Adipocyte (in vitro differentiated cells): ENCODE measurements at regions not wholly inside any gene's neighbourhood (a gene's known extent, or its start where the extent isn't known, plus 50 kb on each side); places are given as distances from the start of the nearest gene placed in this dataset.

Experiments used
- DNase-seq: peaks from one replicate; pipeline ENCODE4 v3.0.0-alpha.2; 2015; ENCODE audit warnings: low read depth
- H3K27me3 ChIP-seq: replicated peaks from 2 replicates; pipeline ENCODE4 v1.7.0; 2013; ENCODE audit warnings: mild to moderate bottlenecking, low read length, moderate library complexity; ENCODE audit not compliant: control insufficient read depth, insufficient read depth
- H3K36me3 ChIP-seq: 2 replicates; pipeline ENCODE4 v1.7.0; 2013; ENCODE audit warnings: low read length, mild to moderate bottlenecking, moderate library complexity; ENCODE audit not compliant: control insufficient read depth, insufficient read depth, severe bottlenecking
- H3K4me1 ChIP-seq: 2 replicates; pipeline ENCODE4 v1.7.0; 2013; ENCODE audit warnings: mild to moderate bottlenecking, low read length, moderate library complexity; ENCODE audit not compliant: control insufficient read depth, insufficient read depth
- H3K4me3 ChIP-seq: 2 replicates; pipeline ENCODE4 v1.7.0; 2013; ENCODE audit warnings: mild to moderate bottlenecking, low read length, moderate library complexity
- H3K9ac ChIP-seq: 2 replicates; pipeline ENCODE4 v1.7.0; 2013; ENCODE audit warnings: mild to moderate bottlenecking, low read length, moderate library complexity
- H3K9me3 ChIP-seq: 2 replicates; pipeline ENCODE4 v1.7.0; 2013; ENCODE audit warnings: mild to moderate bottlenecking, low read length, moderate library complexity; ENCODE audit not compliant: control insufficient read depth

DNA sequence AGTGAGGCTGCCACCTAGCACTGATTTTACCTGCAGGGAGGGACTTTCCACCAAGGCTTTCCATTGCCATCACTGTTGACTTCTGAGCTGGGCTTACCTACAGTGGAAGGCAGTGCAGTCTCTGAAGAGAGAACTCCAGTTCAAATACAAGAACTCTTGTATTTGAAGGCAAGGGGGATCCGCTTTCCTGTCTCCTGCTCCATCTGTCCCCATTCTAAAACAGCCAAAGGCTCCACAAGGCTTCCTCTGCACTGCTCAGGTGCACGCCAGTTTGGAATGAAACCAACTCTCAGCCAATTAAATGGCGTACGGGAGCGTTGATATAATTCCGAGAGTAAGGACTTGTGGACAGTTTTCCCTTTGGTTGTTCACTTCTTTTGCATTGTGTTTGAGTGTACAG is 66.0 kb upstream of the CXCL14 start:
- Histone ChIP-seq H3K4me3 (no peak overlapping the region), H3K36me3 (no peaks in the 10 kb centered on the region), H3K4me1 (peaks cover 8% of the 10 kb centered on the region), H3K9ac (no peak overlapping the region), H3K9me3 (peaks cover 2% of the 10 kb centered on the region), H3K27me3 (peaks cover 51% of the 10 kb centered on the region)
- no peak for DNase-seq

DNA sequence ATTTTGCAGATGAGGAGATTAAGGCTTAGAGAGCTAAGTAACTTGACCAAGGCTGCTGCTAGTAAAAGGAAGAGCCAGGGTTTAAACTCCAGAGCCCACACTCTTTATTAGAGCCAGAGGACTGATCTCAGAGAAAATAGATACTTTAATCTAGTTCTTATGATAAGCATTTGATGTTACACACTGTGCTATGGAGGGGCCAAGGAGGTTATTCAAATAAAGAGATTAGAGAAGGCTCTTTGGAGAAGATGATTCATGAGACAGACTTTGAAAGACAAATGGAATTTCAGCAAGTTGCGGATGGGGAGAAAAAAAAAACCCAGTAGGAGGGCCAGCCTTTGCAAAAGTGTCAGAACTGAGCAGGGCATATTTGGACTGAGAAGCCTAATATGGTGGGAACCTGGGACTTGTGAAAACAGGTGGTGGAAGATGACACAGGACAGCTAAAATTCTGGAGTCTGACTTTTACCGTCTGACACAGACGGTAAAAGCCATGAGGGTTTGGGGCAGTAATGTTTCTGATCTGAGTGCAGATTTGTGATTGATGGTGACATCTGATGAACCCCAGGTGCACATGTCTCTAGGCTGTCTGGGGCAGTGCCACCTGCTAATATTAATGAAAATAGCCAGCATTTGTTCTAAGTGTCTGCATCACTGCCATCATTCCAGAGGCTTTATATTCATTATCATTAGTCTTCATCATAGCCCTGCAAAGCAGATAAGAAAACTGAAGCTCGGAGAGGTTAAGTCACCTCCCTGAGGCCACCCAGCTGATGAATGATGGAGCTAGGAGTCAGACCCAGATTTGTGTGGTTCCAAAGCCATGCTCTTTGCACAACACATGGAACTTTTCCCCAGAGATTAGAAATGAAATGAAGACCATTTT is 65.3 kb upstream of the CXCL14 start:
- Histone ChIP-seq H3K9me3 (peaks cover 9% of the 10 kb centered on the region), H3K4me3 (no peak overlapping the region), H3K27me3 (peaks cover 49% of the 10 kb centered on the region), H3K4me1 (peaks cover 8% of the 10 kb centered on the region), H3K36me3 (no peaks in the 10 kb centered on the region), H3K9ac (no peak overlapping the region)
- no peak for DNase-seq

DNA sequence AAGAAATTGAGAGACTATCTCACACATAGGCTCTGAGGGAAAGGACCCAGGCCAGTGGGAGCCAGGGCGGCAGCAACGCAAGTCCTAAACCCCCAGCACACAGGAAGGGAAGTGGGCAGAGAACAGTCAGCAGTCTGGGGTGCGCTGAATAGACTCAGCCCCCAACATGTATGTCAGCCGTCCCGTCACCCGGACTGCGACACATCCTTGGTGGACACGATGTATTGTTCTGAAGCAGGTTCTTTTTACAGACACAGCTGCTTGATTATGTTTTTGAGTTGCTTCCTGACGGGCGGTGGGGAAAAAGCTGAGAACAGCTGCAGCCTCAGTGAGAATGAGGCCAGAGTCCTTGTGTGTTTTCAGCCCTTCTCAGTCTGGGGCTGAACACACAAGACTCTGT is 64.1 kb upstream of the CXCL14 start:
- no peak for DNase-seq
- peaks cover 10% of the 10 kb centered on the region for H3K9me3 ChIP-seq
- H3K27me3 ChIP-seq, result peaks cover 46% of the 10 kb centered on the region
- peaks cover 8% of the 10 kb centered on the region for H3K4me1 ChIP-seq
- no peak overlapping the region for H3K9ac ChIP-seq
- no peak overlapping the region for H3K4me3 ChIP-seq
- no peaks in the 10 kb centered on the region for H3K36me3 ChIP-seq

DNA sequence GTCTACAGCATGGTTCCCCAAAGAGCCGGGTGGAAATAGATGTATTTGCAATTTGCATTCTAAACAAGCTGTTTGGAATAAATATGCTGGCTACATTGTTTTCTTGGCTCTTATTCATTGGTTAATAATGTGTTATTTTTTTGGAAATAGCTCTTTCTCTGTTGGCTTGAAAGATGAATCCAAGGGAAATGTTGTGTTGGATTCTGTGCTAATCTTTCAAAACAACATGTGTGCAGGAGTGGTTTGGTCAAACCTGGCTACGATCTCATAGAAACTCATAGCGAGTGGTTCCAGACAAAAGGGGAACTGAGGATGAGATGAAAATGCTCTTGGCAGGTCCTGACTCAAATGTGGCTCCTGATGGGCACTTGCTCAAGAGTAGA is 63.7 kb upstream of the CXCL14 start:
- Histone ChIP-seq H3K9ac (no peak overlapping the region), H3K4me1 (peaks cover 8% of the 10 kb centered on the region), H3K4me3 (no peak overlapping the region), H3K27me3 (peaks cover 48% of the 10 kb centered on the region), H3K36me3 (no peaks in the 10 kb centered on the region), H3K9me3 (peaks cover 10% of the 10 kb centered on the region)
- DNase-seq, result no peak

DNA sequence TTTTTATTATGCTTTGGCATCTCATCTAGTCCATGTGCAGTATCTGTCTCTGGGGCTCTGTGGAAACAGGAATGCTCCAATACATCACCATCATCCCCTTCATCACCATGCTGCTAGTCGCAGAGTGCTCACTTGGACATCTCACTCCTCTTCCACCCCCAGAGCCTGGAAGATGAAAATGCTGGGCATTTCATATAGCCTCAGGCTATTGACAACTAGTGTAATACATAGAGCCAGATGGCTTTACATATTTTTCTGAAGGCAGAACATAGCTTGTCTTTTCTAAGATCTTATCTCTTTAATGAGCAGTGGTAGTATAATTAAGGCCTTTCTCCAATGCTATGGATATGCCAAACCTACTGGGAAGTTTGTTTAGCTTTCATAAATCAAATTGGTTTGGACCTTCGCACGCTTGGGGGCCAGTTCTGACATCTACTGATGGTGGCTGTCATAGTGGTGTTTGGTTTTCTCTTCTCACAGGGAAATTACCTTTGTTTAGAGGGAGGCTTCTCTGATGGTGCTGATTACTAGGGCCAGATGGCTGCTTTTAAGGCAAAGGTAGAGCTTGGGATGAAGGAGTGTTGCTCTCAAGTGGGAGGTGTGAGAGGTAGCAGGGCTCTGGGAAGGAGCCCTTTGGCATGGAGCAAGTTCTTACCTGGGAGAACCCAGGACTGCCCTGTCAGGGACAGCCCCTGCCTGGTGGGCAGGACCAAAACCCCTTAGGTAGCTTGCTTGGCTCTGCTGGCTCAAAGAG is 63.1 kb upstream of the CXCL14 start:
- no peaks in the 10 kb centered on the region for H3K36me3 ChIP-seq
- no peak for DNase-seq
- H3K9me3 ChIP-seq, result peaks cover 10% of the 10 kb centered on the region
- peaks cover 8% of the 10 kb centered on the region for H3K4me1 ChIP-seq
- peaks cover 53% of the 10 kb centered on the region for H3K27me3 ChIP-seq
- H3K9ac ChIP-seq, result no peak overlapping the region
- no peak overlapping the region for H3K4me3 ChIP-seq

DNA sequence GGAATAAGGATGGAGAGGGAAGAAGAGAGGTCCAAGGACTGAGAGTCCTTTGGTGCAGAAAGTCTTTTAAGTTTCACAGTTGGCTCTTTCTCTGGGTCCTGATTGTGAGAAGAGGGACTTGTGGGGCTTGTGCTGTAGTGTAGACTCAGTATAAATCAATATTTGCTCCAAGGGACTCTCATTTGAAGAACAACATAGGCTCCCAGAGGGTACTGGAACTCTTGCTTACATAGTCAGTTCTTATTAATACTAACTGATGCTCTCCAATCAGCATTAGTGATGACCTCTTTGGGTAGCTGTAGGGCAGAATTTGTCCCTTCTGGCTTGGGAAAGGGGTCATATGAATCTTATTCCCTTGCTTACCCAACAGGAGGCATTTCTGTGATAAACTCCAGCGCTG is 62.5 kb upstream of the CXCL14 start:
- H3K9me3 ChIP-seq, result peaks cover 10% of the 10 kb centered on the region
- H3K4me1 ChIP-seq, result peaks cover 8% of the 10 kb centered on the region

DNA sequence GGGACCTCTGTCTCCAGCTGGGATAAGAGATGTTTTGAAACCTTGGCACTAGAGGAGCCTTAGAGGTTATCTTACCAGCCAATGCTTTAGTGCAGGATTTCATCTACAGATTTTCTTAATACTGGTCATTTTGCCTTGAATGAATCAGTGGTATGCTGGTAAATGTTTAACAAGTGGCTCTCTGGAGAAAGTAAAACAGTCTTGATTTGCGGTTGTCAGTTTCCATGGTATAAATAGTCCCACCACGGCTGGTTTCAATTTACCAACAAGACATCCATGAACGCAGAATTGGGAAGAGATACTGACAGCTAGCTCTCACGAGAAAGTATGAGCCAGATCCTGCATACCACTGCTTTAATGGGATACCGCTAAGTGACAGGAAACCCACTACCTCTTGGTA is 56.7 kb upstream of the CXCL14 start:
- Histone ChIP-seq H3K9me3 (peaks cover 10% of the 10 kb centered on the region), H3K9ac (no peak overlapping the region), H3K4me1 (no peaks in the 10 kb centered on the region), H3K27me3 (peaks cover 31% of the 10 kb centered on the region), H3K4me3 (no peak overlapping the region), H3K36me3 (no peaks in the 10 kb centered on the region)
- DNase-seq, result no peak

More for the DNA sequence above, 62.5 kb upstream of the CXCL14 start:
- DNase-seq, result no peak
- Histone ChIP-seq H3K4me3 (no peak overlapping the region), H3K36me3 (no peaks in the 10 kb centered on the region), H3K27me3 (peaks cover 53% of the 10 kb centered on the region), H3K9ac (no peak overlapping the region)

DNA sequence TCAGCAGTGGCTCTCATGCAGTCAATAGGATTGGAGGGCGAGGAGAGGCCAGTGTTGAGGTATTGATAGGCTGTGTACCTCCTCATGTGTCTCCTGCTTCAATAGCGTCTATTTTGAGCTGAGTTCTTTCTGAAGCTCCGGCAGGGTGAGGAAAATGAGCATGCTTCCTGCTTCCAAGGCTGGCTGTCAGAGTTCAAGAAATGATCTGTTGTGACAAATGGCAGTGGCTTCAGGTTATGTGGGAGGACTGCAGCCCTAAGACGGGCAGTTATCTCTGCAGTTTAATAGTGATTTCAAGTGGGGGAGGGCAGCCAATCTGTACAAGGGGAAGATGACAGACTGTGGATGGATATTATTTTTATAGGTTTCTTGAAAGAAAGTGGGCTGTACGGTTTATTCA is 54.0 kb upstream of the CXCL14 start:
- DNase-seq, result no peak
- Histone ChIP-seq H3K9ac (no peak overlapping the region), H3K4me1 (no peaks in the 10 kb centered on the region), H3K9me3 (no peaks in the 10 kb centered on the region), H3K36me3 (no peaks in the 10 kb centered on the region), H3K27me3 (peaks cover 50% of the 10 kb centered on the region), H3K4me3 (no peak overlapping the region)

DNA sequence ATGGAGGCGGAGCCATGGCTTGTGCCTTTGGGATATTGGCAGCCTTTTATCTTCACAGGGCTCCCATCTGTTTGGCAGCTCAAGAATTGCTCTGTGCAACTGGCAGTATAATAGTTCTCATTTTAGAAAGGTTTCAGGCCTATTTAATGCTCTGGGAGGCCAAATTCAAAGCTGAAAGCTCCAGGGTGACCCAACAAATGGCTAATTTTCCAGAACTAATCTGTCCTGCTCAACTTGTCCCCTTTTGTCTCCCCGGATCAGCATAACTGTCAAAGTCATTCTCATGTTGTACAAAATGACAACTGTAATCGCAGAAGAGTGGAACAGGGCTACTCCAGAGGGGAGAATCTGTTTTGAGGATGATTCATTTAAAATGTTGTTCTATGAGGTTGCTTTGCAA is 52.6 kb upstream of the CXCL14 start:
- Histone ChIP-seq H3K27me3 (peaks cover 51% of the 10 kb centered on the region), H3K36me3 (no peaks in the 10 kb centered on the region), H3K9me3 (no peaks in the 10 kb centered on the region), H3K4me3 (no peak overlapping the region), H3K4me1 (no peaks in the 10 kb centered on the region), H3K9ac (no peak overlapping the region)
- no peak for DNase-seq

DNA sequence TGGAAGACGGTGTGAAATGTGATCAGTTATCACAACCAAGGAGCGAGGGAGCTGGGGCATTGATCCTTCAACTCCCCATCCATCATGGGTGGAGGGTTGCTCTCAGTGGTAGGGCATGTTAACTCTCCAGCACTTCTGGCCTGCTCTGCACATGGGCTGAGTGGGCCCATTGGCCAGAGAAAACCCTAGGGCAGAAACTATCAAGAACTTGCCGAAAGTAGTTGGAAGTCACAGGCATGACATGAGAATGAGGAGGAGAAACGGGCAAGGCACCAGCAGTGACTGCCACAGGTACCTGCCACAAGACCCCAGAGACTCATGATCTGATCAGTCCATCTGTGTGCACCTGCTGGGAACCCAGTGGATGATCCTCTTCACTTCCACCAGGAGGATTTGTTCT is 50.9 kb upstream of the CXCL14 start:
- no peak for DNase-seq
- no peak overlapping the region for H3K4me3 ChIP-seq
- no peaks in the 10 kb centered on the region for H3K4me1 ChIP-seq
- H3K9ac ChIP-seq, result no peak overlapping the region
- H3K27me3 ChIP-seq, result peaks cover 40% of the 10 kb centered on the region
- H3K9me3 ChIP-seq, result no peaks in the 10 kb centered on the region
- H3K36me3 ChIP-seq, result no peaks in the 10 kb centered on the region

DNA sequence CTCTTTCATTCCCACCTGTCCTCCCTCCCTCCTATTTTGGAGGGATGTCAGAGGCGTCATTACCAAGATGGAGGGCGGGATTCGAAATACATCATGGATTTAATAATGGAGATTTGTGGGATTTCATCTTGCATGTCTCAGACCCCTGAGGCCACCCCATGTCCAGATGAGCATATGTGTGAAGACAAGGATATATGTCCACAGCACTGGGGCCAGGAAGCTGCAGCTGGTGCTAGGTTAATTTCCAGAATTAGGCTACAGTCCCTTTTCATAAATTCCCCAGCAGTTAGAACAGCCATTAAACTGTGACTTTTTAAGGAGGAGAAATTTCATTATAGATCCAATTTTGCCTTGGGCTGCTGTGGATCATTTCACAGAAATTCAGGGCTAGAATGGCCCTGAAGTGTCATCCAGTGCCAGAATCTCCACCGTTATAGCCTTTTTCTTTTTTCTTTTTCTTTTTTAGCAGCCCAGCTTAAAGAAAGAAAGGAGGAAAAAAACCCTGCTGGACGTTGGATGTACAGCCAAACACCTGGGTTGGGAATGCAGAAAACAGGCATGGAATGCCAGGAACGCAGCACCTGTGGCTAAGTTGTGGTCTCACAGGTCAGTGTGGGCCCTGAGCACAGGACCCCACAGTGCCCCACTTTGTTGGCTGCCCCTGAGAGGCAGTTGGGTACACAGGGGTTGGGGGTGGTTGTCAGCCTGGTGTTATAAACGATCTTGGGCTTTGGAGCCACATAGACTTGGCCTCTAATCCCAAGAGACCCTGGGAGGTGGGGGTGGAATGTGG is 50.2 kb upstream of the CXCL14 start:
- Histone ChIP-seq H3K9ac (no peak overlapping the region), H3K4me1 (no peaks in the 10 kb centered on the region), H3K27me3 (peaks cover 37% of the 10 kb centered on the region), H3K4me3 (no peak overlapping the region), H3K36me3 (no peaks in the 10 kb centered on the region), H3K9me3 (no peaks in the 10 kb centered on the region)
- no peak for DNase-seq
